ENCODE measurements at regions not wholly inside any gene's neighbourhood (a gene's known extent, or its start where the extent isn't known, plus 50 kb on each side); places are given as distances from the start of the nearest gene placed in this dataset.
"Not testable (repeated sequence)": the region's sequence is repeated elsewhere in the genome, so short reads cannot be mapped to it uniquely, and the experiment has no call there.

- H3K4ac ChIP-seq (ENCODE audit: low read depth, low read length); H3K14ac ChIP-seq (replicated peaks; ENCODE audit: low read depth, low read length); H2AK9ac ChIP-seq (replicated peaks; ENCODE audit: low read depth, low read length, poor library complexity); H3K9ac ChIP-seq (ENCODE audit: low read depth, low read length); H3K79me1 ChIP-seq (ENCODE audit: low read depth in 1 of 2, low read length in 2 of 2); dilution Hi-C loops (cut with HindIII; ENCODE audit: low sequenced_read_pairs, unreplicated experiment); DNase-seq; H3K36me3 ChIP-seq (ENCODE audit: control insufficient read depth, insufficient read depth, low read length); H3K27ac ChIP-seq (ENCODE audit: insufficient read depth, low read length); H2AFZ ChIP-seq (replicated peaks; ENCODE audit: low read length, poor library complexity); H3K23ac ChIP-seq (ENCODE audit: low read depth, low read length); H3K9me1 ChIP-seq (ENCODE audit: insufficient read depth, low read length); H3K56ac ChIP-seq (ENCODE audit: extremely low read depth, insufficient read depth, low read length); H3K4me2 ChIP-seq (ENCODE audit: low read depth, low read length); H4K91ac ChIP-seq (ENCODE audit: insufficient read depth, low read depth, low read length); H4K5ac ChIP-seq (ENCODE audit: low read depth, low read length); H3K27me3 ChIP-seq (ENCODE audit: control insufficient read depth, insufficient read depth, low read length); in situ Hi-C loops (cut with MboI; ENCODE audit: low sequenced_read_pairs); intact Hi-C loops (cut with micrococcal nuclease); BruUV-seq (replicated peaks); H2BK5ac ChIP-seq (ENCODE audit: low read depth, low read length, poor library complexity, severe bottlenecking); H2BK15ac ChIP-seq (ENCODE audit: low read depth, low read length); H3K4me3 ChIP-seq (ENCODE audit: insufficient read depth, low read depth, low read length); H2BK120ac ChIP-seq (ENCODE audit: low read depth, low read length); H3K9me3 ChIP-seq (ENCODE audit: control insufficient read depth, insufficient read depth, low read length); H3K18ac ChIP-seq (ENCODE audit: low read depth, low read length); H2AK5ac ChIP-seq (ENCODE audit: low read depth, low read length); POLR2A ChIA-PET (ENCODE audit: unreplicated experiment); CTCF ChIA-PET; H4K8ac ChIP-seq (ENCODE audit: low read depth in 2 of 2, low read length in 2 of 2); H2BK20ac ChIP-seq (ENCODE audit: low read depth, low read length); H4K20me1 ChIP-seq (ENCODE audit: insufficient read depth, low read length); ATAC-seq (ENCODE audit: low read depth); H3K4me1 ChIP-seq (ENCODE audit: control insufficient read depth, insufficient read depth, low read length): not testable (repeated sequence)
- no CpG with 5 or more reads among the region's 4 CpGs for WGBS, 2 experiments (ENCODE audit: extremely low coverage in 2 of 2, insufficient read length in 1 of 2)
Observed at GRCh38 chr2:223298329-223298728, 246.3 kb downstream of the KCNE4 start.

All from IMR-90 (cell line).